Coronary artery (tissue), 2 donors: ENCODE measurements at regions not wholly inside any gene's neighbourhood (a gene's known extent, or its start where the extent isn't known, plus 50 kb on each side); places are given as distances from the start of the nearest gene placed in this dataset.

Source experiments
- DNase-seq: peaks from one replicate; pipeline ENCODE4 v3.0.0-alpha.2; 2017; ENCODE audit warnings: low spot score
- H3K27ac ChIP-seq, 2 donors: fragments of 200-600 bp; sonication (generic); one replicate each; pipeline ENCODE4 v1.5.1; 2016 to 2019
- H3K4me3 ChIP-seq: fragments of 200-600 bp; sonication (generic); 2 replicates; pipeline ENCODE4 v1.5.1; 2016; ENCODE audit warnings: mild to moderate bottlenecking, moderate library complexity
- TF ChIP-seq, protein P1 (sequence below): fragments of 200-600 bp; sonication (generic); IDR thresholded peaks from one replicate; pipeline ENCODE4 v1.5.1; 2019; ENCODE audit warnings: antibody characterized with exemption

GRCh38 chr6:66336176-66336575 lies 629.1 kb upstream of the EYS start:
- Histone ChIP-seq H3K4me3 (no peak overlapping the region), H3K27ac (no peak overlapping the region)
- TF ChIP-seq, protein P1, sequence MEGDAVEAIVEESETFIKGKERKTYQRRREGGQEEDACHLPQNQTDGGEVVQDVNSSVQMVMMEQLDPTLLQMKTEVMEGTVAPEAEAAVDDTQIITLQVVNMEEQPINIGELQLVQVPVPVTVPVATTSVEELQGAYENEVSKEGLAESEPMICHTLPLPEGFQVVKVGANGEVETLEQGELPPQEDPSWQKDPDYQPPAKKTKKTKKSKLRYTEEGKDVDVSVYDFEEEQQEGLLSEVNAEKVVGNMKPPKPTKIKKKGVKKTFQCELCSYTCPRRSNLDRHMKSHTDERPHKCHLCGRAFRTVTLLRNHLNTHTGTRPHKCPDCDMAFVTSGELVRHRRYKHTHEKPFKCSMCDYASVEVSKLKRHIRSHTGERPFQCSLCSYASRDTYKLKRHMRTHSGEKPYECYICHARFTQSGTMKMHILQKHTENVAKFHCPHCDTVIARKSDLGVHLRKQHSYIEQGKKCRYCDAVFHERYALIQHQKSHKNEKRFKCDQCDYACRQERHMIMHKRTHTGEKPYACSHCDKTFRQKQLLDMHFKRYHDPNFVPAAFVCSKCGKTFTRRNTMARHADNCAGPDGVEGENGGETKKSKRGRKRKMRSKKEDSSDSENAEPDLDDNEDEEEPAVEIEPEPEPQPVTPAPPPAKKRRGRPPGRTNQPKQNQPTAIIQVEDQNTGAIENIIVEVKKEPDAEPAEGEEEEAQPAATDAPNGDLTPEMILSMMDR, result no peak
- no peak for DNase-seq

GRCh38 chr6:66328200-66328599 lies 621.2 kb upstream of the EYS start:
- H3K4me3 ChIP-seq, result no peak overlapping the region
- TF ChIP-seq, protein P1, result no peak
- no peak overlapping the region for H3K27ac ChIP-seq
- no peak for DNase-seq

- DNase-seq, result no peak
- TF ChIP-seq, protein P1, result no peak
- H3K4me3 ChIP-seq, result no peak overlapping the region
These were observed 619.2 kb upstream of the EYS start for GRCh38 chr6:66326228-66326627.

DNA sequence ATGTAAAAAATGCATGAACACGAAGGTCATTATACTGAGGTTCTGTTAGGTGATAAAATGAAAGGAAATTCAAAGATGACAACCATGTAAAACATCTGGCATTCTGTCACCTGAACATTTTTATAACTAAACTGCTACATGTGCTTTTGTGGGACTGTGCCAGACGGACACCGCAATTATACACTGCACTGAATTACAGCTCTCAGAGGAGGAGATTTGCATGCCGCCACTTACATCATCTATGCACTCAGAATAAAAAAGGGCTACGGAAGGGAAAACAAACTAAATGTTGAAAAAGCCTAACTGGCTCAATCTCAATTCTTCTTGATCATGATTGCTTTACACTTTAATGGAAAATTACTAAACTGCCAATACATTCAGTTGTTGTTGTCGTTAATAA lies 614.0 kb upstream of the EYS start:
- H3K4me3 ChIP-seq, result no peak overlapping the region
- TF ChIP-seq, protein P1, result no peak
- H3K27ac ChIP-seq, result no peak overlapping the region
- no peak for DNase-seq

More at GRCh38 chr6:66326228-66326627, 619.2 kb upstream of the EYS start:
- H3K27ac ChIP-seq, result no peak overlapping the region

- no peak overlapping the region for H3K4me3 ChIP-seq
- DNase-seq, result no peak
- TF ChIP-seq, protein P1, result no peak
- H3K27ac ChIP-seq, result no peak overlapping the region
These were observed 600.5 kb upstream of the EYS start for GRCh38 chr6:66307490-66307889.

DNA sequence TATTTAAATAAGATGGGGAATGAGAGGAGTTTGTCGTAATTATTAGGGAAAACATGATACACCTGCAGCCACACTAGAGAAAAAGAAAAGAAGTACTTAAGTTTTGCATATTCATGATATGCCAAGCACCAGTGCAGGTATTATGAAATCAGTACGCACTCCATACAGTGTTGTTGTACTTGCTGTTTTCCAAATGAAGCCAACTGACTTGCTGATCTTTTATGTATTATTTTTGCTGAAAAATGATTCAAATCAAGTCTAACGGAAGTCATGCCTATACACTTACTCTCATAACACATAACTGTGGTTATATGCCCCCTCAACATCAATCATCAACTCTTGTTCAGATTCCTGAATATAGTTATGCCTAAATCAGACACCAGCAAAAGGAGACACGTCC lies 584.9 kb upstream of the EYS start:
- TF ChIP-seq, protein P1, result no peak
- H3K4me3 ChIP-seq, result no peak overlapping the region
- H3K27ac ChIP-seq, result no peak overlapping the region
- DNase-seq, result no peak

DNA sequence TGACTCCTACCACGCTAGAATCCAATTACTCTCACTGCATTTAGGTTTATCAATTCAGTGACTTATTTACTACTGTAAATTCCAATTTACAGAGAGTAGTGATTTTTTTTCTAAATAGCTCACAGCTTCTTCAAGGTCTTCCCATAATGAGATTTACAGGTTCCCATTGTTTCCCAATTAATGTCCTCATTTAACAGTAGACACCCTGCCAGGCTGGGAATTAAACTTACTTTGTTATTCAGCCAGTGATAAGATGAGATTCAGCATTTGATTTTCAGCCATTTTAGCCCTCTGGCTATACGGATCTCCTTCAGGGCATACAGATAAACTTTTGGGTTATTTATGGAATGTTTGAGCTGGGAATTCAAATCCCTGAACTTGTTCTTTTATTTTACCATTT lies 582.9 kb upstream of the EYS start:
- TF ChIP-seq, protein P1, result no peak
- Histone ChIP-seq H3K4me3 (no peak overlapping the region), H3K27ac (no peak overlapping the region)
- DNase-seq, result no peak
